Esophagus mucosa (tissue), 1 donor: ENCODE measurements at regions not wholly inside any gene's neighbourhood (a gene's known extent, or its start where the extent isn't known, plus 50 kb on each side); places are given as distances from the start of the nearest gene placed in this dataset.
A peak's percentile ranks its signal among the peaks of the same experiment; 100 is the strongest.
"Not testable (repeated sequence)": the region's sequence is repeated elsewhere in the genome, so short reads cannot be mapped to it uniquely, and the experiment has no call there.

ENCODE experiments used
- ATAC-seq: fragments of 200-7000 bp; cut with Tn5 transposase; one replicate; pipeline ENCODE4 v1.9.1; 2020
- donor health status: DM: yes; HTN: yes; CAD: no.

DNA sequence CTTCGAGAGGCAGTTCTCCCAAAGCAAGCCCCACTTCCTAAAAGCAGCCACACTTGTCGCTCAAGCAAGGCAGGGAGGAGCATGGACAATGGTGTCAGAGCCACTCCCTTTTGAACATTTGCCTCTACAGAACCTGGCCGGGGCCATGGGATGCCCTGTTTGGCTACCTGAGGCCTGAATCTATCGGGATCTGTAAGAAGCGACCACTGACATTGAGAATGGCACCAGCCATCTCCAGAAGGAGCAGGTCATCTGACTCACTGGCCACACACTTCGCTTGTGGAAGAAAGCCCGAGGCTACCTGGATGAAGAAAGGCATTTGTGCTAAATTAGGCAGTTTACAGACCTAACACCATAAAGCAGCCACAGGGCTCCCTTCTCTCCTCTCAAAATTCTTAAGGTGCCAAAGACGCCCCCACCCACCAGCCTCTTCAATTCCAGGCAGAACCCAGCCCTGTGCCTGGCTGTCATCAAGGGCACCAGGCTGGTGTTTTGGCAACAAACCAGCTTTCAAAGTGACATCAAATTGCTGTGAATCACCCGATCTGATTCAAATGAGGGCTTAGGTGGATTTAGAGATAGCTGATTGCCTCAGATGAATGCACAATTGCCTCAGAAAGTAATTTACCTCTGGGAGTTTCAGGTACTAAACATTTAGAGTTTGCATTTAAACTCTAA lies 104.8 kb downstream of the ETS2 start:
- ATAC-seq = peak; percentile 30

DNA sequence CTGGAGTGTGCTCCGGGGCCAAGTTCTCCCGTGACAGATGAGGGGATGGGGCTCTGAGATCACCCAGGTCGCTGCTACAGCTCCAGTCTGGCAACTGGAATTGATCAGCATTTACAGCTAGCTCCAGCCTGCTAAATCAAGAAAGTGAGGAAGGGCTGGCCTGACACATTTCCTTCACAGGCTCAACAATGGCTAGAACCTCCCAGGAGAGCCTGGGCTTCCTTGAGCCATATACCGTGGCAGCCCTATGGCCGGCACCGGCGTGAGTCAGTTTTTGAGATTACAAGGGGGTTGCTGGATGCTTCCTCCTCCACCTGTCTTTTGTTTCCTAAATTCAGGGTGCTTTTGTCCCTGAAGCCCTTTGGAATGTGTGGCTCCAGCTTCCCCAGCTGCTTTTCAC lies 104.2 kb downstream of the ETS2 start:
- peak; percentile 29 for ATAC-seq

DNA sequence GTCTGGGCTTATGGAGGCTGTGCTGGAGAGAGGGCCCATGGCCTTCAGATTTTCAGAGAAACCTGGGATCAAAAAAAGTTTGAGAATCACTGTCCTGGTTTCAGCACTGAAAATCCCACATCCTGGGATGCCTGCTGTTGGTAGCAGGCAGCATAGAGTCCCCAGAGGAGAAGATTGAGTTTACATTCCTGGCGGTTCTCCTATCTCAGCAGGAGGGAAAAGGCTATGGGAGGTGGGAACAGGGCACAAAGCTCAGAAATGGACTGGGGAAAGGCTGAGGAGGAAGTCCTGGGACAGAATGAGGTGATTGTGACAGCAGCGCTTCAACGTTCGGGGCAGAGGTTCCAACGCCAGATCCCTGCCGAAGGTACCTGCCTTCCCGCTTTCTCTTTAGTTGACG lies 103.4 kb downstream of the ETS2 start:
- no peak for ATAC-seq

DNA sequence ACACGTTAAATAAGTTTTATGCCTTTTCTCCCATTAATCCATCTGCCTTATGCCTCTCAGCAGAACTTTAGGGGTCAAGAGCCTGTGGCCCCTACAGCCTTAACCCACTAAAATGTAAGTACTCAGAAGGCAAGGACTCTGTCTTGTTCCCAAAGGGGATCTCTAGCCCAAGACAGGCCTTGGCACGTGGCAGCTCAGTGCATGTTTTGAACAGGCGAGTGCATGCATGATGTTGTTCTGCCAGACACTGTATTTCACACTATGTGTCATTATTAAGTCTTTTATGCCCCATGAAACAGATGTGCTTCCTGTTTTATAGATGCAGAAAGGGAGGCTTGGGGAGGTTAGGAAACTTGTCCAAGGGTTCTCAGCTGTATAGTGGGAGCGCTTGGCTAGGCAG lies 102.8 kb downstream of the ETS2 start:
- no peak for ATAC-seq

DNA sequence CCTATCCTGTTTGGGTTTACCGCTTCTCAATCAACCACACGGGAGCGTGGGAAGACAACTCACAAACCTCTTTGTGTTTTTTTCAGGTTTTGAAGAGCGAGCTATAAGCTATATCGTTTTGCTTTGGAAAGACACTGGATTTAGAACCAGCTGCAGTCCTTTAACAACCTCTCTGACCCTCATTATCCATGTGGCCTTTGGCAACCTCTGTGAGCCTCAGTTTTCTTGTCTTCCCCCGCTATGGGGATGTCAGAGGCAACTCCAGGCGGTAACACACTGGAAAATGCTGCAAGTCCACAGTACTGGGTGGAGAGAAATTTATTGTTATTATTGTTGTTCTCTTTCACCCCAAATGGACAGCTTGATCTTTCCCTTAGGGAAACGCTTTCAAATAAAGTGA lies 100.0 kb downstream of the ETS2 start:
- ATAC-seq = no peak

DNA sequence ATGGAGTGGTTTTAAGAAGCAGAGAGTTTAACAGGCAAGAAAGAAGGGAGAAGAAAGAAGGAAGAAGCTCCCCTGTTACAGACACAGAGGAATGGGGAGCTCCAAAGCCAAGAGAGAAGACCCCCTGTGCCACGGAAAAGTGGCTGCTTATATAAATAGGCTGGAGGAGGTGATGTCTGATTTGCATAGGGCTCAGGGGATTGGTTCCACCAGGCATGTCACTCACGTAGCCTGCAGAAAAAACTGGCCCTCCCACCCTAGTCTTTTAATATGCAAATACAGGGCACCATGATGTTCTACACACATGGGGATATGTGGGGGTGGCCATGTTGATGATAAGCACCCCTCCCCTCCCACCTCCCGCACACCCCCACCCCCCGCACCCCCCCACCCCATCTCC lies 99.6 kb downstream of the ETS2 start:
- ATAC-seq = no peak

DNA sequence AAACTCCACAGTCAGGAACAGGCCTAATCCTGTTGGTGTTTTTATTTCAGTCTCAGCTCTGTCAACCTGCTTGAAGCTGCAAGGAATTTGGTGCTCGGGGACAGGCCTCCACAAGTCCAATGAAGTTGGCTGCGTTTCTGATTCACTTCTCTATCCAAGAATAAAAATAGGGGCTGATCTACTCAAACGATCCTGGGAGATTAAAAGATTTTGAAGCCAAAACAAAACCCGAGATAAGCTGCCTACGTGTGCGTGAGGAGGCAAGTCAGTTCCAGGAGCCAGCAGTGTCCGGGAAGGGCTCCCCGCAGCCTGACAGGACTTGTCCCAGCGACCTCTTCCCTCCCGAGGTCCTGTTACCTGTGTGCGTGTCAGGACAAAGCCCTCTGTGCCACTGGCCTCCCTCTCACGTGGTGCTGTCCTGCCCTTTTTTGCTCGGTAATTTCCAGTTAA lies 98.0 kb downstream of the ETS2 start:
- ATAC-seq = peak; percentile 87

DNA sequence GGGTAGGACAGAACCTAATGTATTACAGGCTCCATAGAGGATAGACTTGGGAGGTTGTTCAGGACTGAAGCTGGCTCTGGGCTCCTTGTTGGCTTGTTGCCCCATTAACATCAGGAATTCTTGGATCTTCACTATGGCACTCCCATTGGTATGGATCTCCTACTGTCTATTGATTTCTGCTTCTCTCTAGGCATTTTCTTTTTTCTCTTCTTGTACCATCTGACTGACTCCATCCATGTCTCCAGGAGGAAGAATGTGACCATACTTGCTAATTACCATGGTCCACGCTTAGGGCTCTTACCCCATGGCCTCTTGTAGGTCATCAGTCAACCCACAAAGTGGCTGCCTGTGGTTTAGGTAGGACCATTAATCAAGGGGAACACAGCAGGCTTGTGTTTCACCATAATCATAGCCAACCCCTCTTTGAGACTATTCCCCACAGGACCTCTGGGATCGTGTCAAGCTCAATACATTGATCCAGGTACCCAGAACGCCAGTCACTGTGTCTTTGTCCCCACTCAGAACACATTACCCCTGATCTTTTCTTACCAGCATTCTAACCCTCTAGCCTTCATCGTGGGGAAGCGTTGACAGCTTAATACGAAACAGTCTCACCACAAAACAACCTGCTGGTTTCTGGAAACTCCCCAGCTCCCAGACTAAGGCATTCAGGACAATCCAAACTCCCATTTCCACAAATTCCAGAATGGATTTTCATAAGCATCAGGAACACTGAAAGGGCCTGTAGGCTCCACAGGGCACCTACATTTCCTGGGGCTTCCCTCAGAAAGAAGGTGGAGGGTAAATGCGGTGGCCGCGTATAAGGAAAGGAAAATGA lies 97.1 kb downstream of the ETS2 start:
- ATAC-seq = no peak

DNA sequence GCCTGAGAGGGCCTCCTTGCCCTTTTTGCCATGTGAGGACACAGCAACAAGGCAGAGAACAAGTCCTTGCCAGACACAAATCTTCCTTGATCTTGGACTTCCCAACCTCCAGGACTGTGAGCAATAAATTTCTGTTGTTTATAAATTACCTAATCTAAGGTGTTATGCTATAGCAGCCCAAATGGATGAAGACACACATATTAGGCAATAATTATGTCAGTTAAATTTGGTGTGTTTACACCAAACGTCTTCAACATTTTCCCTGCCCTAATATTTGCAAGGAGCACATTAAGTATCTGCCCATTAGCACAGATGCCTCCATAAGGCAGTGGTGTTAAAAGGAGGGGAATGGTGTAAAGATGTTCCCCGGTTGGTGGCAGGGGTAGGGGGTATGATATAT lies 94.8 kb downstream of the ETS2 start:
- ATAC-seq = no peak

DNA sequence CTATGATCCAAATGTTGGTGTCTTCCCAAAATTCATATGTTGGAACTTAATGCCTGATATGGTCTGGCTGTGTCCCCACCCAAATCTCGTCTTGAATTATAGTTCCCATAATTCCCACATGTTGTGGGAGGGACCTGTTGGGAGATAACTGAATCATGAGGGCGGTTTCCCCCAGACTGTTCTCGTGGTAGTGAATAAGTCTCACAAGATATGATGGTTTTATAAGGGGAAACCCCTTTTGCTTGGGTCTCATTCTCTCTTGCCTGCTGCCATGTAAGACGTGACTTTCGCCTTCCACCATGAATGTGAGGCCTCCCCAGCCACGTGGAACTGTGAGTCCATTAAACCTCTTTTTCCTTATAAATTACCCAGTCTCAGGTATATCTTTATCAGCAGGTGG lies 94.3 kb downstream of the ETS2 start:
- not testable (repeated sequence) for ATAC-seq

DNA sequence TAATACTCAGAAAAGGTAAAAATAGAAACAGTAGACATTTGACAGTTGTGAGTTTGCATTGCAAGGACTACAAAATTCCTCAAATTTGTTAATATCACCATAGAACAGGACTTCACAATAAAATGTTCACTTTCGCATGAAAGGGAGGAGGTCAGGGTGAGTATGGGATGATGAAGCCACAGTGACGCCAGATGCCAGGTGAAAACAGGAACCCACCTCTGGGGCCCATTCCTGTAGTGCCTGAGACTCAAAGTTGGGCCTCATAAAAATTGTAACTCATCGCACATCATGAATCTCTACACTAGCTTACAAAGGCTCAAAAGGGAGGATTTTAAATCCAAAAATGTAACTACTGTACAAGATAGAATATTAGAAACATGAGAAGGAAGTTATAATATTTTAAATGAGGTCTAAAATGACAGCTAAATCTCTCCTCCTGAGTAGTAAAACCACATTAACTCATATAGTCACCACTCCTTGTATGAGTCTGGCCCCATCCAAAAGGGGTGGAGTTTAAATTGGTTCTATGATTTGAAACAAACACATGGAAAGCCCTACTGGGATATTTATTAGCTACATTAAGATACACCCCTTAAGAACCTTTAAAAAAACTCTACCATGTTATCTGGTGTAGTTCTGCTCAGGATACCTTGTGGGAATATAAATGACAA lies 93.7 kb downstream of the ETS2 start:
- ATAC-seq = no peak

DNA sequence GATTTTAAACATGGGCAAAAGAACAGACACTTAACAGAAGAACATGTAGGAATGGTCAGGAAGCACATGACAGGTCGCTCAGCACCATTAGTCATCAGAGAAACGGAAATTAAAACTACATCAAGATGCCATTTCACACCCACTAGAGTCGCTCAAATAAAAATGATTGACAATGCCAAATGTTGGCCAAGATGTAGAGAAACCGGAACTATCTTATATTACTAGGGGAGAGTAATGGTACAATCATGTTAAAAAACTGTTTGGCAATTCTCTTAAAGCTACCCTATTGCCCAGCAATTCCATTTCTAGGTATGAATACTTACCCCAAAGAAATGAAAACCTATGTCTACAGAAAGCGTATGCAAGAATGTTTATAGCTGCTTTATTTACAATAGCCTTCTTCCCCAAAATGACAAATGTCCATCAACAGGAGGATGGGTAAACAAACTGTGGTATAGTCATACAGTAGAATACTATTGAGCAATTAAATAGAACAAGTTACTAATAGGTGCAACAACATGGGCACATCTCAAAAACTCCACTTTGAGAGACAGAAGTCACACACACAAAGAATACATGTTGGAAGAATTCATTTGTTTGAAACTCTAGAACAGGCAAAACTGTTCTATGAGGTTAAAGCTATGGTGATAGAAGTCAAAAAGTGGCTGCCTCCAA lies 92.8 kb downstream of the ETS2 start:
- ATAC-seq = peak; percentile 42

DNA sequence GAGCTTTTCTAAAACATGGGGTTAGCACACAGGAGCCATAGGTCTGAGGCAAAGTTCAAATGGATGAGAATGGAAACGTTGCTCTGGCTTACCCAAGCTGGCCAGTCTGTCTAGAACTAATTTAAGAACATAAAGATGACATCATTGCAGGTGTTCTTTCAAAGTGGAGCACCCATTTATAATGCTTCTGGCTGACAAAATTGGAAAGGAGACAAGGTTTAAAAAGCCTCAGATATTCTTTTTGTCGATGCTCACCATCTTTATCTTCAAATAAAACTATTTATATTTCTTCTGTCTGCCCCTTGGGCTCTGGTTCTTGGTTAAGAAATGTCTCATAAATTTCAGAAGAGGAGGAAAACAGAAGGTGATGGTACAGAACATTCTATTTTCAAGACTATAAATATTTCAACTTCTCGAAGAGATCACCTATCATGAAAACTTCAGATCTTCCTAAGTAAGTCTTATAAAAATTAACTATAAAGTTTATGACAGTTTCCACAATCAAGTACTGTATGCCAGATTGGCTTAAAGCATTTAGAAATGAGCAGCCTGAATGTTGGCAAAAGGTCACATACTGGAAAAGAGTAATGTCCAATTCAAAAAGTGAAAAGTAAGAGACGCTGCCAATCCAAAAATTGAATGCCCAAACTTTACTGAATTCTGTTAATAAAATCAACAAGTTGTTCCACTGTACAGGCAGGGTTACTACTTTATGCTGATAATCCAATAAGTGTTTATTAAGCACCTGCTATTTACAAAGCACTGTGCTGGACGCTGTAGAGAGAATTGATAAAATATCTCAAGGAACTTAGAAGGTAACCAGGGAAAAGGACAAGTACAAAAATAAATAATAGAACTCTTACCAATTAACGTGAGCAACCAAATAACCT lies 92.0 kb downstream of the ETS2 start:
- ATAC-seq = peak; percentile 32

DNA sequence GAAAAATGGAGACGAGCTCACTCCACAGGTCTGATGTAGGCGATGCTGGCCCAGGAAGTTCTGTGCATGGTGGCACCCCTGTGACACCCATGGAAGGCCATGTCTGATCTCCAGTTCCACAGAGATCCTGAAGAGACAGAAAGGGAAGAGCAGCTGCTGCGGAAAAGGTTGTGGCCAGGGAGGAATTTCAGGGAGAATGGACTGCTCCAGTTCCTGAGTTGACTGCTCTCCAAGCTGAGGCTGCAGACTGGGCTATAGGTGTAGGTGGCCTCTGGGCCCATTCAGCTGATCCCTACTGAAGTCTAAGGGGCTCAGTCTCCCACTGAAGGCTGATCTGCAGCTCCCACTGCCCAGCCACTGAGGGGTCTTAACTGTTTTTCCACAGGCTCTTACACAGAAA lies 89.2 kb downstream of the ETS2 start:
- ATAC-seq = no peak

DNA sequence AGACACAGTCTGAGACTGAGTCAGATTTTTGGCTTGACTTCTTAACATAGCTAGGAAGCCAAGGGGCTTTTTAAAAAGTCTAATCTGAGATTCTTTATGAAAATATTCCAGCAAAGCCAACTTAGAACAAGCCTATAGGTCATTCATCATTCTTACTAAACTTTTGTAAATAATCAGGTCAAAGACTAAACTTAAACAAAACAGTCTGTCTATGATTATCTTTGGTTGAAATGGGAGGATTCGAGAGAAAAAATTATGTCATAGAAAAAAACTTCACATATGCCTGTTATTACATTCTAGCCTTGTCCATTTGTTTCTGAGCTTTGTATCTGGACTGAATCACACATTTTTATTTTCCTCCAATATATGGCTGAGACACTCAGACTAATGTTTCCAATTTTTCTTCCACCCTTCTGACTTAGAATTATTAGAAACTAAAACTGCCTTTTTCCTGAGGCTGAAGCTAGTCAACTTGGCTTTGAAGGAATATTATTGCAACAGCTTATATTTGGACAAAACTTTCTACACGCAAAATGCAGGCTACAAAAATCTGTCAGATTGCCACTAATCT lies 83.3 kb downstream of the ETS2 start:
- ATAC-seq = no peak

DNA sequence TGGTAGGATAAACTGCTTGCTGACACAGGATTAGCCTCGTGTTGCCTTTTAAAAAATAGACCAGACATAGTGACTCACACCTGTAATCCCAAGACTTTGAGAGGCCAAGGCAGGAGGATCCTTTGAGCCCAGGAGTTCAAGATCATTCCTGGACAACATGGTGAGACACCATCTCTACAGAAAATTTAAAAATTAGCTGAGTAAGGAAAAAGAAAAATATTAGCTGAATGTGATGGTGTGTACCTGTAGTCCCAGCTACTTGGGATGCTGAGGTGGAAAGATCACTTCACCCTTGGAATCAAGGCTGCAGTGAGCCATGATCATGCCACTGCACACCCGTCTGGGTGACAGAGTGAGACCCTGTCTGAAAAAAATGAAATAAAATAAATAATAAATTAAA lies 82.0 kb downstream of the ETS2 start:
- no peak for ATAC-seq

DNA sequence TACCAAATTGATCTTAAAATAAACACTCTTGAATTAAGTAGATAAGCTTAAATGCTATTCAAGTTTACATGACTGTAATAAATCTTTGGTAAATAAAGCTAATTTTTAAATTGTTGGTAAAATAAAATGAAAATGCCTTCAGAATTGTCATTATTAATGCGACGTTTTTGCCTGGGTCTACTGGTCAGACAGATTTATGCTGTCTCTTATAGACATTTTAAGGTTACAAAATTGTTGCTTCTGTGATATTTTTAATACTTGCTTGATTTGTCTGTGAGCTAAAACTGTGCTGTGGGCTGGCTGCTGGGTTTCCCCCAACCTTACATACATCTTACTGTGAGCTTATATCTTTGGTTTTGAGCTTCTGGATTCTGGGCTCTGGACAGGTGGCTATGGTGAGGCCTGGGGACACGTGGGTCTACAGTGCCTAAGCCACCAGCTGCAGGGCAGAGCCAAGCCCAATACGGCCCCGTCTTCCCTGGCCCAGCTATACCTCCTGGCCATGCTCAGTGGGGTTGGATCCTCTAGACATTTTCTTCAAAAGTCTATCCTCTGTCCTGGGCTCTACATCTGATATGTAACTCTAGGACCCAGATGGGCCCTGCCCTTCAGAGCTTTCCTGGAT lies 81.4 kb downstream of the ETS2 start:
- ATAC-seq = no peak

DNA sequence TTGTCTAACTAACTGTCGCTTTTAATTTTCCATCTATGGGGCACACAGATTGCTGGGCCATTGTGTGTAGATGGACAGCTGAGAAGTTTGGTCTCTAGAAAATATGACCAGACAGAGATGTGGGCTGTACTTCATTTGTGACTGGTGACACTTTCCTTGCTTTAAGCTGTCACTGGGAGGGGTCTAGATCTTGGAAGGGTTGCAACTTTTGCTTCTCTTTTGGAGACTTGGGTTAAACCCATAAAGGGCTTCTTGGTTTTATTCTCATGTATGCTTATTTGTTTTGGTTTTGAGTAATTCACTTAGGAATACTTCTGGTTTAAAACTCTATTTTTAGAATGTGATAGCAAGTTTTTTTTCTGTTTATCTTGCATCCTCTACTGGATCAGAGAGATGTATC lies 80.2 kb downstream of the ETS2 start:
- ATAC-seq = no peak

DNA sequence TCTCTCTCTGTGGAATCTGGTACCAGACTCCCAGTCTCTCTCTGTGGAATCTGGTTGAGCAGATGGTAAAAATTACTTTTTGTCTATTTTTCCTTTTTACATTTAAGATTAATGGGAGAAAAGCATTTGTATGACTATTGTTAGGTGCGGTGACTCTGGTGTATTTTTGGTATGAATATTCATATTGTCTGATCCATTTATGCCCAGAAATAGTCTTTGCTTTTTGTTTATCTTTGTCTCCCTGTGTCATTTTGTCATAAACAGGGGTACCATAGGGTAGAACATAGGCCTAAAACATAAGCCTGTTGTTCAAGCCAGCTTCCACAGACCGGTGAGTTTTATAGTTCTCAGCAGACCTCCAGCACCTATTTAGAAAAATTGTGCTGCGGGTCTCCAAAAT lies 78.7 kb downstream of the ETS2 start:
- ATAC-seq = no peak

DNA sequence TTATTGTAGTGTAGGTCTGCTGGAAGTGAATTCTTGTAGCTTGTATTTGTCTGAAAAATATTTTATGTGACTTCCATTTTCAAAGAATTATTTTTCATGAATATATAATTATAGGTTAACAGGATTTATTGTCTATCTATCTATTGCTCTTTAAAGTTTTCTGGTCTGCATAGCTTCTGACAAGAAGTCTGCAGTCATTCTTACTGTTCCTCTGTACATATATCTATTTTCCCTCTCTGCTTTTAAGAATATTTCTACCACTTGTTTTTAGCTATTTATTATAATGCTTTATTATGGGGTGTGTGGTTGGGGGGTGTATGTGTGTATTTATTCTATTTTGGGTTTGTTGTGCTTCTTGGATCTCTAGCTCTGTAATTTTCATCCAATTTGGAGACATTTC lies 77.4 kb downstream of the ETS2 start:
- no peak for ATAC-seq

DNA sequence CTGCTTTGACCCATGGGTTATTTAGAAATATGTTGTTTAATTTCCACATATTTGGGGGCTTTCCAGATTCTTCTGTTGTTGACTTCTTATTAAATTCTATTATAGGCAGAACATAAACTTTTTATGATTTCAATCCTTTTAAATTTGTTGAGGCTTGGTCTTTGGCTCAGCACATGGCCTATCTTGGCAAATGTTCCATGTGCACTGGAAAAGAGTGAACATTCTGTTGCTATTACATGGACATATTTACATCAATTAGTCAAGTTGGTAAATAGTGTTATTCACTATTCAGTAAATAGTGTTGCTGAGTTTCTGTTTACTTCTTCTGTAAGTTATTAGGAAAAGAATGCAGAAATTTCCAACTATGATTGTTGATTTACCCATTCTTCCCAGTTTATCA lies 75.4 kb downstream of the ETS2 start:
- ATAC-seq = no peak
